ENCODE measurements at regions not wholly inside any gene's neighbourhood (a gene's known extent, or its start where the extent isn't known, plus 50 kb on each side); places are given as distances from the start of the nearest gene placed in this dataset.
"Not testable (repeated sequence)": the region's sequence is repeated elsewhere in the genome, so short reads cannot be mapped to it uniquely, and the experiment has no call there.

DNA sequence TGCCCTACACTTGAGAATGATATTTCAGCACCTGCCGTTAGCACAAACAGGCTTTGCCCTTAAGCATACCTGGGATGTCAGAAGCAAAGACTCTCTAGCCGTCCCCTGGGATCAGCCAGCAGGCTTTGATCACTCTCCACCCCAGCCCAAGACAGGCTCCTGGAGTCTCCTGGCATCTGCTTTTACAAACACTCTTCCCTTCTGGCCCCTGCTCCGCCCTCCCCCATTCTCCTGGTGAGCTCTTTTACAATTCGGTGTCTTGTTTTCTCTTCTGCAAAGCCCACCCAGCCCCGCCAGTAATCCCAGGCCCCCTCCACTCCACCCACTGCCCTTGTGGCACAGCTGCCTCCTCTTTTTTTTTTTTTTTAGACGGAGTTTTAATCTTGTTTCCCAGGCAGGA lies 50.4 kb downstream of the KATNIP start:
- TF ChIP-seq, protein P1, sequence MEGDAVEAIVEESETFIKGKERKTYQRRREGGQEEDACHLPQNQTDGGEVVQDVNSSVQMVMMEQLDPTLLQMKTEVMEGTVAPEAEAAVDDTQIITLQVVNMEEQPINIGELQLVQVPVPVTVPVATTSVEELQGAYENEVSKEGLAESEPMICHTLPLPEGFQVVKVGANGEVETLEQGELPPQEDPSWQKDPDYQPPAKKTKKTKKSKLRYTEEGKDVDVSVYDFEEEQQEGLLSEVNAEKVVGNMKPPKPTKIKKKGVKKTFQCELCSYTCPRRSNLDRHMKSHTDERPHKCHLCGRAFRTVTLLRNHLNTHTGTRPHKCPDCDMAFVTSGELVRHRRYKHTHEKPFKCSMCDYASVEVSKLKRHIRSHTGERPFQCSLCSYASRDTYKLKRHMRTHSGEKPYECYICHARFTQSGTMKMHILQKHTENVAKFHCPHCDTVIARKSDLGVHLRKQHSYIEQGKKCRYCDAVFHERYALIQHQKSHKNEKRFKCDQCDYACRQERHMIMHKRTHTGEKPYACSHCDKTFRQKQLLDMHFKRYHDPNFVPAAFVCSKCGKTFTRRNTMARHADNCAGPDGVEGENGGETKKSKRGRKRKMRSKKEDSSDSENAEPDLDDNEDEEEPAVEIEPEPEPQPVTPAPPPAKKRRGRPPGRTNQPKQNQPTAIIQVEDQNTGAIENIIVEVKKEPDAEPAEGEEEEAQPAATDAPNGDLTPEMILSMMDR (IDR thresholded peaks at IDR 0.05; ENCODE audit: borderline replicate concordance, insufficient read depth, low read depth, low read length): no peak
- no peak overlapping the region for H3K4me3 ChIP-seq (ENCODE audit: low read depth, low read length)

DNA sequence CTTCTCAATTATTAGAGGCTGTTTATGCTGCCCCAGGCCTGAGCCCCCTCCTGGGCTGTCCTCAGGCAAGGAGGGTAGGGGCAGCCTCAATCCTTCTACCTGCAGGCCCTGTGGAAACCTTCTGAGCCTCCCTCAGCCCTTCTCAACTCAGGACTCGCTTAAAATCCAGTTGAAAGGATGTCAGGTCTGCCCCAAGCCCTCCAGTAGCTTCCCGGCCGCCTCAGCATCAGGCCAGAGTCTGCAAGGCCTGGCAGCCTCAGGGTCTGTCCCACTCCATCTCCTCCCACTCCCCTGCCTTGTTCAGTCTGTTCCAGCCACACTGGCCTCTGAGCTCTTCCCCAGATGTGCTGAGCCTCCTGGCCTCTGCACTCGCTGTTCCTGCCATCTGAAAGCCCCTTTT lies 52.2 kb downstream of the KATNIP start:
- H3K4me3 ChIP-seq (ENCODE audit: low read depth, low read length): no peak overlapping the region
- TF ChIP-seq, protein P1 (IDR thresholded peaks at IDR 0.05; ENCODE audit: borderline replicate concordance, insufficient read depth, low read depth, low read length): no peak

DNA sequence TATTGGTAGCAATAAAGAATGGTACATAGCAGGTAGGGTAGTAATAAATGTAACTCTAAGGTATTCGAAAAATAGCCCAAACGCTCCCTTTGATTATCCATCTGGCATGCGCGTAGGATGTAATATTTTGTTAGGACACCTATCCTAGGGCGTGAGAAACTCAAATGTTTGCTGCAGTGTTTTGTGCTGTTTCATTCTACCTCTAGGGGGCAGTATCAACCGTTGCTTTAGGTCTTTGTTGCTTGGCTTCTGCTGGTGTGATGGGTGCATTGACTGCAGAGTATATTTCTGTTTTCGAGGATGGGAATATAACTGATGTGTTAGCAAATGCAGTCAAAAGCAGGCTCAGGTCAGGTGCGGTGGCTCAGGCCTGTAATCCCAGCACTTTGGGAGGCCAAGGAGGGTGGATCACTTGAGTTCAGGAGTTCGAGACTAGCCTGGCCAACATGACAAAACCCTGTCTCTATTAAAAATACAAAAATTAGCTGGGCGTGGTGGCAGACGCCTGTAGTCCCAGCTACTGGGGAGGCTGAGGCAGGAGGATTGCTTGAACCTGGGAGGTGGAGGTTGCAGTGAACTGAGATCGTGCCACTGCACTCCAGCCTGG lies 55.7 kb downstream of the KATNIP start:
- not testable (repeated sequence) for H3K4me3 ChIP-seq (ENCODE audit: low read depth, low read length)
- TF ChIP-seq, protein P1 (IDR thresholded peaks at IDR 0.05; ENCODE audit: borderline replicate concordance, insufficient read depth, low read depth, low read length): peak; percentile 78; the same call in 1 of the 2 replicates

DNA sequence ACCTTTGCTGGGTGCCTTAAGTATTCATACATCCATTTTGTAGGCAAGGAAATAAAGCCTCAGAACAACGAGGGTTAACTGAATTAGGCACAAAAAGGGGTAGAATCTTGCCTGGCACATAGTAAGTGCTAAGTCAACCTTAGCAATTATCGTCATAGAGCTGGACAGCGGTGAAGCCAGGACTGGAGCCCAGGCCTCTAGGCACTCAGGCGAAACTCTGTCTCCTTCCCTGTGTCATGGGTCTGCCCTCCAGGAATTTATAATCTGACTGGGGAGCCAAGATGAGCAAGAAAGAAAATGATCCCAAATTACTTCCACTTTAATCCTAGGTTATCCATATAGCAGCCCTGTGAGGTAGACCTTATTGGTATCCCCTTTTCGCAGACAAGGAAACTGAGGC lies 61.4 kb downstream of the KATNIP start:
- TF ChIP-seq, protein P1 (IDR thresholded peaks at IDR 0.05; ENCODE audit: borderline replicate concordance, insufficient read depth, low read depth, low read length): no peak
- no peak overlapping the region for H3K4me3 ChIP-seq (ENCODE audit: low read depth, low read length)

DNA sequence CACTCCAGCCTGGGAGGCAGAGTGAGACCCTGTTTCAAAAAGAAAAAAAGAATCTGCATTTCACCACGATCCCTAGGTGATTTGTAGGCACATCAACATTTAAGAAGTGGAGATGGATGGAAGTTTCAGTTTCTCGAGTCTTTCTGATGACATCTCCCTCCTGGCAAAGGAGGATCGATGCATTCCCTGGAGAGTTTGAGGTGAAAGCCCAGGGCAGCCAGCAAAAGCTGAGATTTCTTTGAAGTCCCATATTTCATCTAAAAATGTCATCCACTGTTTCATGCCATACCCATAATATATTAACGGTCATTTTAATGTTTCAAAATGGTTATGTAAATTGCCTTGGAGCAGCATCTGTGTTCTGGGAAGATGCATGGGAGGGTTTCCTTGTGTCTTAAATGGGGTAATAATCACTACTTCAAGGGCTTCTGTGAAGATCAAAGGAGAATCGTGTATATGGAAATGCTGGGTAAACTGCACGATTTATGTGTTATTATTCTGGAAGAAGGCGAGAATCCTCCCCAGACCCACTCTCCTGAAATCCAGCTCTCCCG lies 63.4 kb downstream of the KATNIP start:
- TF ChIP-seq, protein P1 (IDR thresholded peaks at IDR 0.05; ENCODE audit: borderline replicate concordance, insufficient read depth, low read depth, low read length): no peak
- H3K4me3 ChIP-seq (ENCODE audit: low read depth, low read length): no peak overlapping the region

DNA sequence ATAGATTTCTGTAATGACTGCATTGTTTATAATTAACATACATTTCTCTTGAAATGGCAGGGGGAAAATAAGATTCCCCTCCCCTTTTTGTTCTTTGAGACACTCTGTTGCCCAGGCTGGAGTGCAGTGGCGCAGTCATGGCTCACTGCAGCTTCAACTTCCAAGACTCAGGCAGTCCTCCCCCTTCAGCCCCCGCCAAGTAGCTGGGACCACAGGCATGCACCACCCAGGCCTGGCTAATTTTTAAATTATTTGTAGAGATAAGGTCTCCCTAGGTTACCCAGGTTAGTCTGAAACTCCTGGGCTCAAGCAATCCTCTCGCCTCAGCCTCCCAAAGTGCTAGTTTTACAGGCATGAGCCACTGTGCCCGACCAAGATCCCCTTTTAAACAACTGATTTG lies 67.7 kb downstream of the KATNIP start:
- no peak overlapping the region for H3K4me3 ChIP-seq (ENCODE audit: low read depth, low read length)
- TF ChIP-seq, protein P1 (IDR thresholded peaks at IDR 0.05; ENCODE audit: borderline replicate concordance, insufficient read depth, low read depth, low read length): no peak

DNA sequence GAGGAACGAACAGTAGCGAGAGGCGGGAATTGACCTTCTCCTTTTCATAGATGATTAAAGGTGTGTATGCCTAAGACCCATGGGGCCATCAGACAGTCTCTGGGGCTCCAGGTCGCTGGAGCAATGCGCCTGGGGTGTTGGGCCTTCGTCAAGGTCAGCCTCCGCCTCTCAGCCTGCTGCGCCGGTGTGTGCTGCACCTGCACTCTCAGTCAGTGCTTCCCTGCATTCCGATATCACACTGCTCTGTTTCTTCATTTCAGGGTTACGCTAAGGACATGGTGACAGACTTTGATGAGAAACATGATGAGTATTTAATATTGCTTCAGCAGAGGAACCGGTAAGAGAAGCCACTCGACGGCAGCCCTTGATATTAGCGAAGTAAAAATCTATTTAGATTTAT lies 68.2 kb downstream of the KATNIP start:
- H3K4me3 ChIP-seq (ENCODE audit: low read depth, low read length): no peak overlapping the region
- TF ChIP-seq, protein P1 (IDR thresholded peaks at IDR 0.05; ENCODE audit: borderline replicate concordance, insufficient read depth, low read depth, low read length): no peak
